ENCODE measurements at regions not wholly inside any gene's neighbourhood (a gene's known extent, or its start where the extent isn't known, plus 50 kb on each side); places are given as distances from the start of the nearest gene placed in this dataset.

GRCh38 chr10:126777714-126778113 lies 107.2 kb upstream of the C10orf90 start:
- Histone ChIP-seq H3K36me3 (ENCODE audit: control insufficient read depth in 2 of 2, insufficient read depth in 2 of 2, low read length in 1 of 2) (no peaks in the 10 kb centered on the region), H3K4me3 (no peak overlapping the region), H3K27me3 (replicated peaks in 1 of 2; ENCODE audit: control insufficient read depth in 2 of 2, insufficient read depth in 2 of 2, low read length in 1 of 2) (no peaks in the 10 kb centered on the region), H4K20me1 (ENCODE audit: control insufficient read depth, insufficient read depth) (no peaks in the 10 kb centered on the region), H3K9me3 (replicated peaks; ENCODE audit: control insufficient read depth, insufficient read depth, low read length) (no peaks in the 10 kb centered on the region), H2AFZ (ENCODE audit: control insufficient read depth, low read depth, low read length) (no peak overlapping the region), H3K9ac (ENCODE audit: control insufficient read depth, insufficient read depth, low read length) (no peak overlapping the region), H3K4me1 (ENCODE audit: control insufficient read depth, insufficient read depth, low read length) (no peaks in the 10 kb centered on the region), H3K27ac (ENCODE audit: control insufficient read depth, insufficient read depth) (no peak overlapping the region), H3K79me2 (ENCODE audit: control insufficient read depth, insufficient read depth, low read length) (no peaks in the 10 kb centered on the region), H3K4me2 (ENCODE audit: control insufficient read depth, insufficient read depth) (no peak overlapping the region)
- no TSS peak for BruUV-seq (replicated peaks)
- ATAC-seq (no peak), FAIRE-seq (no peak), DNase-seq (ENCODE audit: low read depth, low spot score) (no peak)
- RAD21 ChIA-PET (ENCODE audit: unreplicated experiment) = no interaction called here
- SMC1A ChIA-PET (ENCODE audit: uncharacterized antibody, unreplicated experiment) = no interaction called here
- in situ Hi-C loops (cut with MboI) = no loop called here
- intact Hi-C loops (cut with micrococcal nuclease; ENCODE audit: unreplicated experiment) = no loop called here
- no peak for TF ChIP-seq BCLAF1 (IDR thresholded peaks at IDR 0.05)
- no peak for TF ChIP-seq ZBTB40 (IDR thresholded peaks at IDR 0.05; ENCODE audit: borderline replicate concordance)
- TF ChIP-seq NBN (IDR thresholded peaks at IDR 0.05) = no peak
- TF ChIP-seq RFX5 (IDR thresholded peaks at IDR 0.05; ENCODE audit: low read depth, low read length) = no peak
- no peak for TF ChIP-seq BCL11A (IDR thresholded peaks at IDR 0.05; ENCODE audit: low read depth, low read length)
- TF ChIP-seq NFIC (IDR thresholded peaks at IDR 0.05; ENCODE audit: low read depth, low read length) = no peak
- TF ChIP-seq CEBPB (IDR thresholded peaks at IDR 0.05; ENCODE audit: borderline replicate concordance in 1 of 2, low read depth in 2 of 2, low read length in 2 of 2) = no peak
- TF ChIP-seq MTA2 (IDR thresholded peaks at IDR 0.05; ENCODE audit: low read depth) = no peak
- TF ChIP-seq ESRRA (IDR thresholded peaks at IDR 0.05; ENCODE audit: low read length) = no peak
- no peak for TF ChIP-seq TCF3 (IDR thresholded peaks at IDR 0.05; ENCODE audit: borderline replicate concordance, insufficient read depth, low read depth, low read length)
- TF ChIP-seq ETV6 (conservative IDR thresholded peaks at IDR 0.05 in 1 of 2, IDR thresholded peaks at IDR 0.05 in 1 of 2; ENCODE audit: borderline replicate concordance in 1 of 2, low read depth in 1 of 2) = no peak
- no peak for TF ChIP-seq NFYB (IDR thresholded peaks at IDR 0.05; ENCODE audit: insufficient read depth, low read depth, low read length)
- POLR2A ChIA-PET = no interaction called here
- 29% methylated on average over 10 of the region's 10 CpGs for WGBS (ENCODE audit: insufficient coverage, insufficient replicate concordance, low lambda C conversion rate, missing lambda C conversion rate)
- CTCF ChIA-PET = no interaction called here

Data from GM12878 (cell line).